PC-3 (cell line): ENCODE measurements at regions not wholly inside any gene's neighbourhood (a gene's known extent, or its start where the extent isn't known, plus 50 kb on each side); places are given as distances from the start of the nearest gene placed in this dataset.

Source experiments
- ATAC-seq: fragments of 200-7000 bp; cut with Tn5 transposase; 2 replicates; pipeline ENCODE4 v1.9.1; 2020; ENCODE audit warnings: mild to moderate bottlenecking, moderate library complexity
- BruUV-seq: library from RNA; stranded (reverse); fragments of 400-500 nt; replicated peaks from 2 replicates; lab custom pipeline; 2021; lab: Mats Ljungman, UMichigan
- CTCF ChIA-PET: fragments of 300-600 bp; sonication (Branson Sonifier 250); formaldehyde crosslinking; loops from one replicate; lab custom pipeline; 2022; ENCODE audit warnings: antibody characterized with exemption; lab: Charles Lee
- POLR2A ChIA-PET: fragments of 300-600 bp; sonication (Branson Sonifier 250); formaldehyde crosslinking; loops from one replicate; lab custom pipeline; 2022; ENCODE audit warnings: antibody characterized with exemption; ENCODE audit not compliant: unreplicated experiment; lab: Charles Lee
- DNase-seq: peaks from one replicate; pipeline ENCODE4 v3.0.0-alpha.2; 2015
- H2AFZ ChIP-seq: fragments of 300-600 bp; sonication (generic); 2 replicates; pipeline ENCODE4 v1.6.0; 2016; ENCODE audit warnings: antibody characterized with exemption, low read length
- H3F3A ChIP-seq: fragments of 300-600 bp; sonication (generic); one replicate; pipeline ENCODE4 v1.6.0; 2017; ENCODE audit warnings: antibody characterized with exemption, low read length, control low read depth, mild to moderate bottlenecking; ENCODE audit not compliant: unreplicated experiment
- H3K27ac ChIP-seq: fragments of 300-600 bp; sonication (generic); 2 replicates; pipeline ENCODE4 v1.5.1; 2016; ENCODE audit warnings: mild to moderate bottlenecking, low read length
- H3K27me3 ChIP-seq: fragments of 300-600 bp; sonication (generic); 2 replicates; pipeline ENCODE4 v1.6.1; 2016; ENCODE audit warnings: low read length, mixed read lengths
- H3K36me3 ChIP-seq: fragments of 300-600 bp; sonication (generic); 2 replicates; pipeline ENCODE4 v1.6.1; 2016; ENCODE audit warnings: low read depth, mixed run types, low read length, mixed read lengths
- H3K4me1 ChIP-seq: fragments of 300-600 bp; sonication (generic); 2 replicates; pipeline ENCODE4 v1.5.1; 2016; ENCODE audit warnings: low read length; ENCODE audit not compliant: insufficient read depth
- H3K4me2 ChIP-seq: fragments of 300-600 bp; sonication (generic); 2 replicates; pipeline ENCODE4 v1.6.0; 2016; ENCODE audit warnings: low read length
- H3K4me3 ChIP-seq: fragments of 300-600 bp; sonication (generic); 2 replicates; pipeline ENCODE4 v1.5.1; 2016; ENCODE audit warnings: mild to moderate bottlenecking, low read length, mixed read lengths
- H3K79me2 ChIP-seq: fragments of 300-600 bp; sonication (generic); 2 replicates; pipeline ENCODE4 v1.6.1; 2017; ENCODE audit warnings: low read length, mixed read lengths
- H3K9ac ChIP-seq: fragments of 300-600 bp; sonication (generic); 2 replicates; pipeline ENCODE4 v1.6.0; 2016; ENCODE audit warnings: mild to moderate bottlenecking, low read length
- H3K9me2 ChIP-seq: fragments of 300-600 bp; sonication (generic); replicated peaks from 2 replicates; pipeline ENCODE4 v1.6.1; 2016; ENCODE audit warnings: mixed run types, low read length, mixed read lengths
- H3K9me3 ChIP-seq: fragments of 300-600 bp; sonication (generic); 2 replicates; pipeline ENCODE4 v1.6.1; 2016; ENCODE audit warnings: low read length, mixed read lengths
- H4K20me1 ChIP-seq: fragments of 300-600 bp; sonication (generic); 2 replicates; pipeline ENCODE4 v1.6.1; 2016; ENCODE audit warnings: low read length, mixed read lengths
- CTCF ChIP-seq: fragments of 300-600 bp; sonication (generic); conservative IDR thresholded peaks from 2 replicates; pipeline ENCODE4 v1.5.1; 2017; ENCODE audit warnings: antibody characterized with exemption, low read depth, mild to moderate bottlenecking, low read length
- EZH2 ChIP-seq: fragments of 300-600 bp; sonication (generic); IDR thresholded peaks from one replicate; pipeline ENCODE4 v1.6.1; 2017; ENCODE audit warnings: antibody characterized with exemption, mild to moderate bottlenecking, low read length; ENCODE audit not compliant: unreplicated experiment
- EZH2phosphoT487 ChIP-seq: fragments of 300-600 bp; sonication (generic); IDR thresholded peaks from 2 replicates; pipeline ENCODE4 v1.6.1; 2018; ENCODE audit warnings: mild to moderate bottlenecking, antibody characterized with exemption, low read length, borderline replicate concordance
- intact Hi-C: fragments of 100-400 bp; cut with micrococcal nuclease; formaldehyde crosslinking; loops from 2 replicates; pipeline ENCODE4 v1.9.0; 2023

- CTCF ChIA-PET: no interaction called here
- H3K4me3 ChIP-seq: no peak overlapping the region
- BruUV-seq: no TSS peak
- H2AFZ ChIP-seq: no peak overlapping the region
- POLR2A ChIA-PET: no interaction called here
- no peaks in the 10 kb centered on the region for H3K79me2 ChIP-seq
- no peak overlapping the region for H3K4me2 ChIP-seq
- no peak overlapping the region for H3K27ac ChIP-seq
- H3K9me2 ChIP-seq: no peaks in the 10 kb centered on the region
- no peaks in the 10 kb centered on the region for H3K9me3 ChIP-seq
- H4K20me1 ChIP-seq: no peaks in the 10 kb centered on the region
- no peaks in the 10 kb centered on the region for H3K4me1 ChIP-seq
- no peak for TF ChIP-seq CTCF
- TF ChIP-seq EZH2phosphoT487: no peak
- no peak for TF ChIP-seq EZH2
- ATAC-seq (no peak), DNase-seq (no peak)
- intact Hi-C loops: loop anchor here (10.0 kb wide), 1 partner anchor 320 kb away; no protein-coding TSS in a partner anchor
- H3F3A ChIP-seq: no peaks in the 10 kb centered on the region
- no peak overlapping the region for H3K9ac ChIP-seq
- no peaks in the 10 kb centered on the region for H3K36me3 ChIP-seq
- H3K27me3 ChIP-seq: no peaks in the 10 kb centered on the region
These were observed 271.1 kb upstream of the CDH19 start for GRCh38 chr18:66874812-66875474.

- intact Hi-C loops: loop anchor here (10.0 kb wide), 1 partner anchor 320 kb away; no protein-coding TSS in a partner anchor
- ChIA-PET POLR2A (no interaction called here), CTCF (no interaction called here)
- H3K79me2 ChIP-seq: no peaks in the 10 kb centered on the region
- H3K27ac ChIP-seq: no peak overlapping the region
- no peaks in the 10 kb centered on the region for H3K9me2 ChIP-seq
- ATAC-seq: no peak
- no TSS peak for BruUV-seq
- TF ChIP-seq EZH2phosphoT487: no peak
- DNase-seq: no peak
- no peaks in the 10 kb centered on the region for H4K20me1 ChIP-seq
- no peak overlapping the region for H2AFZ ChIP-seq
- no peaks in the 10 kb centered on the region for H3K36me3 ChIP-seq
- H3K27me3 ChIP-seq: no peaks in the 10 kb centered on the region
- no peak overlapping the region for H3K9ac ChIP-seq
- no peaks in the 10 kb centered on the region for H3K4me1 ChIP-seq
- H3F3A ChIP-seq: no peaks in the 10 kb centered on the region
- H3K9me3 ChIP-seq: no peaks in the 10 kb centered on the region
- no peak overlapping the region for H3K4me2 ChIP-seq
- H3K4me3 ChIP-seq: no peak overlapping the region
These were observed 270.5 kb upstream of the CDH19 start for GRCh38 chr18:66874375-66874774.

- ChIA-PET CTCF (no interaction called here), POLR2A (no interaction called here)
- ATAC-seq: no peak
- no peaks in the 10 kb centered on the region for H4K20me1 ChIP-seq
- H3K4me3 ChIP-seq: no peak overlapping the region
- H3K9me3 ChIP-seq: no peaks in the 10 kb centered on the region
- TF ChIP-seq CTCF (no peak), EZH2phosphoT487 (no peak), EZH2 (no peak)
- H3K79me2 ChIP-seq: no peaks in the 10 kb centered on the region
- intact Hi-C loops: loop anchor here (2.0 to 10.0 kb wide), 2 partner anchors 313 to 321 kb away; no protein-coding TSS in a partner anchor
- no peak overlapping the region for H2AFZ ChIP-seq
- no peaks in the 10 kb centered on the region for H3K9me2 ChIP-seq
- H3K27me3 ChIP-seq: no peaks in the 10 kb centered on the region
- no peak overlapping the region for H3K27ac ChIP-seq
- H3K4me1 ChIP-seq: no peaks in the 10 kb centered on the region
- no peaks in the 10 kb centered on the region for H3K36me3 ChIP-seq
- H3K4me2 ChIP-seq: no peak overlapping the region
- no peak for DNase-seq
- no TSS peak for BruUV-seq
- H3K9ac ChIP-seq: no peak overlapping the region
- no peaks in the 10 kb centered on the region for H3F3A ChIP-seq
These were observed 270.0 kb upstream of the CDH19 start for GRCh38 chr18:66873899-66874298.
